GM21367 (cell line): ENCODE measurements at regions not wholly inside any gene's neighbourhood (a gene's known extent, or its start where the extent isn't known, plus 50 kb on each side); places are given as distances from the start of the nearest gene placed in this dataset.
A peak's percentile ranks its signal among the peaks of the same experiment; 100 is the strongest.

ENCODE experiments used
- ATAC-seq: cut with Tn5 transposase; IDR thresholded peaks from one replicate; pipeline ENCODE4 v1.9.1; 2021; ENCODE audit not compliant: unreplicated experiment

GRCh38 chr11:27861706-27862430 is 161.6 kb upstream of the BDNF start:
- ATAC-seq, result no peak

GRCh38 chr11:27860811-27861210 is 160.6 kb upstream of the BDNF start:
- no peak for ATAC-seq

- ATAC-seq, result no peak
Measured at GRCh38 chr11:27858866-27859265, 158.6 kb upstream of the BDNF start.

GRCh38 chr11:27857588-27857987 is 157.3 kb upstream of the BDNF start:
- no peak for ATAC-seq

GRCh38 chr11:27857014-27857413 is 156.8 kb upstream of the BDNF start:
- no peak for ATAC-seq

- no peak for ATAC-seq
Measured at GRCh38 chr11:27848423-27848822, 148.2 kb upstream of the BDNF start.

GRCh38 chr11:27847496-27847895 is 147.2 kb upstream of the BDNF start:
- no peak for ATAC-seq

- ATAC-seq, result no peak
Measured at GRCh38 chr11:27842290-27842689, 142.0 kb upstream of the BDNF start.

GRCh38 chr11:27841023-27841422 is 140.8 kb upstream of the BDNF start:
- ATAC-seq, result no peak

- ATAC-seq, result no peak
Measured at GRCh38 chr11:27839226-27839913, 139.1 kb upstream of the BDNF start.

GRCh38 chr11:27838674-27839073 is 138.4 kb upstream of the BDNF start:
- ATAC-seq, result no peak

GRCh38 chr11:27837895-27838563 is 137.8 kb upstream of the BDNF start:
- ATAC-seq, result peak; percentile 86

- ATAC-seq, result no peak
Measured at GRCh38 chr11:27830206-27830605, 130.0 kb upstream of the BDNF start.

GRCh38 chr11:27820249-27820648 is 120.0 kb upstream of the BDNF start:
- no peak for ATAC-seq

GRCh38 chr11:27816197-27816596 is 115.9 kb upstream of the BDNF start:
- no peak for ATAC-seq

GRCh38 chr11:27812341-27812740 is 112.1 kb upstream of the BDNF start:
- no peak for ATAC-seq

- no peak for ATAC-seq
Measured at GRCh38 chr11:27807596-27807995, 107.3 kb upstream of the BDNF start.

- no peak for ATAC-seq
Measured at GRCh38 chr11:27806122-27806521, 105.9 kb upstream of the BDNF start.

- no peak for ATAC-seq
Measured at GRCh38 chr11:27795955-27796861, 96.0 kb upstream of the BDNF start.

- ATAC-seq, result no peak
Measured at GRCh38 chr11:27786864-27787263, 86.6 kb upstream of the BDNF start.

- no peak for ATAC-seq
Measured at GRCh38 chr11:27786331-27786730, 86.1 kb upstream of the BDNF start.
